ENCODE measurements at regions not wholly inside any gene's neighbourhood (a gene's known extent, or its start where the extent isn't known, plus 50 kb on each side); places are given as distances from the start of the nearest gene placed in this dataset.

GRCh38 chr13:59584761-59585670 is 578.7 kb downstream of the DIAPH3 start:
- TF ChIP-seq, protein P1, sequence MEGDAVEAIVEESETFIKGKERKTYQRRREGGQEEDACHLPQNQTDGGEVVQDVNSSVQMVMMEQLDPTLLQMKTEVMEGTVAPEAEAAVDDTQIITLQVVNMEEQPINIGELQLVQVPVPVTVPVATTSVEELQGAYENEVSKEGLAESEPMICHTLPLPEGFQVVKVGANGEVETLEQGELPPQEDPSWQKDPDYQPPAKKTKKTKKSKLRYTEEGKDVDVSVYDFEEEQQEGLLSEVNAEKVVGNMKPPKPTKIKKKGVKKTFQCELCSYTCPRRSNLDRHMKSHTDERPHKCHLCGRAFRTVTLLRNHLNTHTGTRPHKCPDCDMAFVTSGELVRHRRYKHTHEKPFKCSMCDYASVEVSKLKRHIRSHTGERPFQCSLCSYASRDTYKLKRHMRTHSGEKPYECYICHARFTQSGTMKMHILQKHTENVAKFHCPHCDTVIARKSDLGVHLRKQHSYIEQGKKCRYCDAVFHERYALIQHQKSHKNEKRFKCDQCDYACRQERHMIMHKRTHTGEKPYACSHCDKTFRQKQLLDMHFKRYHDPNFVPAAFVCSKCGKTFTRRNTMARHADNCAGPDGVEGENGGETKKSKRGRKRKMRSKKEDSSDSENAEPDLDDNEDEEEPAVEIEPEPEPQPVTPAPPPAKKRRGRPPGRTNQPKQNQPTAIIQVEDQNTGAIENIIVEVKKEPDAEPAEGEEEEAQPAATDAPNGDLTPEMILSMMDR (IDR thresholded peaks at IDR 0.05): no peak
- TF ChIP-seq POLR2A (IDR thresholded peaks at IDR 0.05): no peak
- no peak for TF ChIP-seq EP300 (IDR thresholded peaks at IDR 0.05)
